Fibroblast of pulmonary artery (primary cell): ENCODE measurements at regions not wholly inside any gene's neighbourhood (a gene's known extent, or its start where the extent isn't known, plus 50 kb on each side); places are given as distances from the start of the nearest gene placed in this dataset.
"Not testable (repeated sequence)": the region's sequence is repeated elsewhere in the genome, so short reads cannot be mapped to it uniquely, and the experiment has no call there.

Source experiments
- DNase-seq: peaks from one replicate; pipeline ENCODE4 v3.0.0-alpha.2; 2010; ENCODE audit warnings: low read depth
- H3K4me3 ChIP-seq: replicated peaks from 2 replicates; pipeline ENCODE4 v1.5.1; 2011; ENCODE audit warnings: low read depth, mild to moderate bottlenecking, control low read depth, low read length, moderate library complexity
- TF ChIP-seq, protein P1 (sequence below): IDR thresholded peaks from 2 replicates; pipeline ENCODE4 v1.5.1; 2011; ENCODE audit warnings: mild to moderate bottlenecking, control low read depth, low read length, inconsistent platforms; ENCODE audit errors: missing control alignments

DNA sequence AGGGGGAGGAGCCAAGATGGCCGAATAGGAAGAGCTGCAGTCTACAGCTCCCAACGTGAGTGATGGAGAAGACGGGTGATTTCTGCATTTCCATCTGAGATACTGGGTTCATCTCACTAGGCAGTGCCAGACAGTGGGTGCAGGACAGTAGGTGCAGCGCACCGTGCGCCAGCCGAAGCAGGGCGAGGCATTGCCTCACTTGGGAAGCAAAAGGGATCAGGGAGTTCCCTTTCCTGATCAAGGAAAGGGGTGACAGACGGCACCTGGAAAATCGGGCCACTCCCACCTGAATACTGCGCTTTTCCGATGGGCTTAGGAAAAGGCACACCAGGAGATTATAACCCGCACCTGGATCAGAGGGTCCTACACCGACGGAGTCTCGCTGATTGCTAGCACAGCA, 121.1 kb upstream of the SESTD1 start:
- not testable (repeated sequence) for H3K4me3 ChIP-seq, DNase-seq

DNA sequence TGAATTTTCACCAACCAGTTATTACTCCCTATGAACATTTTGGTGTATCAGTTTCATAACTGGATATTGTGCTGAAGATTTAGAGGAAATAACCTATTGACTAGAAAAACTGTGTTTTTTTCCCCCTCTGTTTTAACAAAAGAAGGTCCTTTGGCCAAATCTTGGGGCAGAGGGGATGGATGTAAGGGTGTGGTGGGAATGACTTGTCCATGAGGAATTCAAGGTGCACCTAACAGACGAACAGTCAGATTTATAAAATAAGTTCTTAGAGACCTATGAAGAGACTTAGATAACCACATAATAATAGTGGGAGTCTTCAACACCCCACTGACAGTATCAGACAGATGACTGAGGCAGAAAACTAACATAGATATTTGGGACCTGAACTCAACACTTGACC, 119.3 kb upstream of the SESTD1 start:
- DNase-seq: no peak
- TF ChIP-seq, protein P1, sequence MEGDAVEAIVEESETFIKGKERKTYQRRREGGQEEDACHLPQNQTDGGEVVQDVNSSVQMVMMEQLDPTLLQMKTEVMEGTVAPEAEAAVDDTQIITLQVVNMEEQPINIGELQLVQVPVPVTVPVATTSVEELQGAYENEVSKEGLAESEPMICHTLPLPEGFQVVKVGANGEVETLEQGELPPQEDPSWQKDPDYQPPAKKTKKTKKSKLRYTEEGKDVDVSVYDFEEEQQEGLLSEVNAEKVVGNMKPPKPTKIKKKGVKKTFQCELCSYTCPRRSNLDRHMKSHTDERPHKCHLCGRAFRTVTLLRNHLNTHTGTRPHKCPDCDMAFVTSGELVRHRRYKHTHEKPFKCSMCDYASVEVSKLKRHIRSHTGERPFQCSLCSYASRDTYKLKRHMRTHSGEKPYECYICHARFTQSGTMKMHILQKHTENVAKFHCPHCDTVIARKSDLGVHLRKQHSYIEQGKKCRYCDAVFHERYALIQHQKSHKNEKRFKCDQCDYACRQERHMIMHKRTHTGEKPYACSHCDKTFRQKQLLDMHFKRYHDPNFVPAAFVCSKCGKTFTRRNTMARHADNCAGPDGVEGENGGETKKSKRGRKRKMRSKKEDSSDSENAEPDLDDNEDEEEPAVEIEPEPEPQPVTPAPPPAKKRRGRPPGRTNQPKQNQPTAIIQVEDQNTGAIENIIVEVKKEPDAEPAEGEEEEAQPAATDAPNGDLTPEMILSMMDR: no peak
- H3K4me3 ChIP-seq: no peak overlapping the region

DNA sequence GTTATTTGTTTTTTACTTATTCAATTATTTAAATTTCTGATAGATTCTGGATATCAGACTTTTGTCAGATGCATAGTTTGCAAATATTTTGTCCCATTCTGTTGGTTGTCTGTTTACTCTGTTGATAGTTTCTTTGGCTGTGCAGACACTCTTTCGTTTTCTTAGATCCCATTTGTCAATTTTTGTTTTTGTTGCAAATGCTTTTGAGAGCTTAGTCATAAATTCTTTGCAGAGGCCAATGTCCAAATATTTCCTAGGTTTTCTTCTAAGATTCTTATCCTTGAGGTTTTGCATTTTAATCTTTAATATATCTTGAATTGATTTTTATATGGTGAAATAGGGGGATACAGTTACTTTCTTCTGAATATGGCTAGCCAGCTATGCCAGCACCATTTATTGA, 112.7 kb upstream of the SESTD1 start:
- no peak overlapping the region for H3K4me3 ChIP-seq
- TF ChIP-seq, protein P1: no peak
- peak; percentile 4 for DNase-seq

DNA sequence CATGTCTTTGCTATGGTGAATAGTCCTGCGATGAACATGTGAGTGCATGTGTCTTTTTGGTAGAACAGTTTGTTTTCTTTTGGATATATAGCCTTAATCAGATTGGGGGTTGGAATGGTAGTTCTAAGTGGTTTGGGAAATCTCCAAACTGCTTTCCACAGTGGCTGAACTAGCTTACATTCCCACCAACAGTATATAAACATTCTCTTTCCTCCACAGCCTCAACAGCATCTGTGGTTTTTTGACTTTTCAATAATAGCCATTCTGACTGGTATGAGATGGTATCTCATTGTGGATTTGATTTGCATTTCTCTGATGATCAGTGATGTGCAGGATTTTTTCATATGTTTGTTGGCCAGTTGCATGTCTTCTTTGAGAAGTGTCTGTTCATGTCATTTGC, 112.2 kb upstream of the SESTD1 start:
- no peak overlapping the region for H3K4me3 ChIP-seq
- TF ChIP-seq, protein P1: no peak
- peak; percentile 7 for DNase-seq

DNA sequence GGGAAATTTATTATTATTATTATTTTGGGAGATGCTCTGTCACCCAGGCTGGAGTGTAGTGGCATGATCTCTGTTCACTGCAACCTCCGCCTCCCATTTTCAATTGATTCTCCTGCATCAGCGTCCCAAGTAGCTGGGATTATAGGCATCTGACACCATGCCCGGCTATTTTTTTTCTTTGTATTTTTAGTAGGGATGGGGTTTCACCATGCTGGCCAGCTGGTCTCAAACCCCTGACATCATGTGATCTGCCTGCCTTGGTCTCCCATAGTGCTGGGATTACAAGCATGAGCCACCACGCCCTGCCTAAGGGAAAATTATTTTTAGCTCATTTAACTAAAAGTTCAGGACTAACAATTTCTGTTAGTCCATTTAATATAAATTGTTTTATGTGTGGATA, 109.2 kb upstream of the SESTD1 start:
- H3K4me3 ChIP-seq: no peak overlapping the region
- TF ChIP-seq, protein P1: no peak
- no peak for DNase-seq

DNA sequence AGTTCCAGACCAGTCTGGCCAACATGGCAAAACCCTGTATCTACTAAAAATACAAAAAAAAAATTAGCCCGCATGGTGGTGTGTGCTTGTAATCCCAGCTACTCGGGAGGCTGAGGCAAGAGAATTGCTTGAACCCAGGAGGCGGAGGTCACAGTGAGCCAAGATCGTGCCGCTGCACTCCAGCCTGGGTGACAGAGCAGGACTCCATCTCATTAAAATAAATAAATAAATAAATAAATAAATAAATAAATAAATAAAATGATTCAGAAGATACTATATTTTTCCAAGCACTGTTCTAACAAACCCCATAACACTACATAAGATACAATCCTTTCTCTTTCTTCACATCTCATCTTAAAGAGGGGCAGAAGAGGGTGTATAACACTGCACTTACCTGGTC, 100.9 kb upstream of the SESTD1 start:
- not testable (repeated sequence) for DNase-seq, H3K4me3 ChIP-seq

DNA sequence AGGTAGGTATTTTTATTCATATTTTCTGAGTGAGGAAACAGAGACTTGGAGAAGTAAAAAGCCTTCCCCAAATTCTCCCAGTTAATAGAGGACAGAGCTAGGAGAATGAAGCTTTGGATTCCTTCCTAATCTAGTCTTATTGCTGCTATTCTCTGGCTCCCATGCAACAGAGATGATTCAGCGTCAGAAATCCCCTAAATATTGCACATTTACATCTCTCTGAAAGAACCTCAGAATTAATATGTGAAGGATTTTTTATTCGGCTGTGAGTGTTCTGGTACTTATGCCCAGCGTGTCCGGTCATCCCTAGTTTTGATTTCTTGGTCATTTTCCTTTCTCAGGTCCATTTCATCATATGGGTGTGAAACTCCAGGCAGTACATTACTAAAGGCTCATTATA, 91.2 kb upstream of the SESTD1 start:
- TF ChIP-seq, protein P1: no peak
- DNase-seq: peak; percentile 36

DNA sequence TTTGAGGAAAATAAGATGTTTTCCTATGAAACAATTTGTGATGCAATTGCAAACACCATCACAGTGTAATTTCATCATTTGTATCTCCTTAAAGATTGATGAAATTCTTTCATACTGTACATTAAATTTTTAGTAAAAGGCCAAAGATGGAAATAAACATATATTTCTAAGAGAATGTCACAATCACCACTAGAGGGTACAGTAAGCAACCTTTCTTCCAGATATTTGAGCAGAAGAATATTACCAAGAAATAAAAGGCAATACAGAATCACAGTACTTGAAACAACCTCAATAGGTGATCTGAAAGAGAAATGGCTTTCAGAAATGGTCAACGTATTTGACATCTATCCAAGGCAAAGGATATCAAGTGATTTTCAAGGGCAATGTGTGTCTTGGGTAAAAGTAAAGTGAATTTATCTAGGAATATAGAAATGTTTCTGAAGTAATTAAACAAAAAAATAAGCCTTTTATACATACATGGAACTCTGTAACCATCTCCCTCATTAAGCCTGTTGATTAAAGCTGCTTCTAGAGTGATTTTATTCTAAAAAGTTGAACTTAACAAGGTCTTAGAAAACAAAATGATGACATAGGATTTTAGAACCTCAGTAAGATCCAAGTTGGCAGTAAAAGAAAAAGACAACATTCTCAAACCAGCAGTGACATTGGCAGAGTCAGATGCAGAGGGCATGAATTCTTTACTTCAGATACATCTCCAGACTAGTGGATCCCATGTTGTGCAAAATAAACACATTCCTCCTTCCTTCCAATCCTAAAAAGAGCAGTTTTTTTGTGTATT, 90.3 kb upstream of the SESTD1 start:
- TF ChIP-seq, protein P1: peak; percentile 53
- H3K4me3 ChIP-seq: no peak overlapping the region

More for the DNA sequence above, 91.2 kb upstream of the SESTD1 start:
- no peak overlapping the region for H3K4me3 ChIP-seq

More for the DNA sequence above, 90.3 kb upstream of the SESTD1 start:
- DNase-seq: peak; percentile 33
